ENCODE measurements at regions not wholly inside any gene's neighbourhood (a gene's known extent, or its start where the extent isn't known, plus 50 kb on each side); places are given as distances from the start of the nearest gene placed in this dataset.

- H3K27me3 ChIP-seq = no peaks in the 10 kb centered on the region
- H3K4me3 ChIP-seq = no peak overlapping the region
- H3K9me3 ChIP-seq (ENCODE audit: low read depth) = no peaks in the 10 kb centered on the region
- H3K4me2 ChIP-seq = no peak overlapping the region
- no peaks in the 10 kb centered on the region for H3K79me2 ChIP-seq
- H3K36me3 ChIP-seq (replicated peaks; ENCODE audit: insufficient read depth, low read depth) = no peaks in the 10 kb centered on the region
- no peak for DNase-seq (ENCODE audit: low spot score)
- no peaks in the 10 kb centered on the region for H3K9me2 ChIP-seq (replicated peaks; ENCODE audit: insufficient read depth)
- no peak overlapping the region for H2AFZ ChIP-seq
- no peaks in the 10 kb centered on the region for H3K4me1 ChIP-seq (ENCODE audit: insufficient read depth)
- H4K20me1 ChIP-seq (ENCODE audit: insufficient read depth, poor library complexity, severe bottlenecking) = no peaks in the 10 kb centered on the region
- TF ChIP-seq EZH2phosphoT487 (IDR thresholded peaks at IDR 0.05; ENCODE audit: low read depth, severe bottlenecking, unreplicated experiment) (no peak), CTCF (IDR thresholded peaks at IDR 0.05; ENCODE audit: poor library complexity) (no peak), EZH2 (IDR thresholded peaks at IDR 0.05; ENCODE audit: borderline replicate concordance) (no peak)
- no peak overlapping the region for H3K27ac ChIP-seq
- 81% methylated on average over 3 of the region's 3 CpGs for WGBS (ENCODE audit: low lambda C conversion rate, missing lambda C conversion rate)
Observed at GRCh38 chr6:88449770-88450169, 283.6 kb upstream of the CNR1 start.

- H4K20me1 ChIP-seq (ENCODE audit: insufficient read depth, poor library complexity, severe bottlenecking) = no peaks in the 10 kb centered on the region
- DNase-seq (ENCODE audit: low spot score) = no peak
- no peaks in the 10 kb centered on the region for H3K79me2 ChIP-seq
- H2AFZ ChIP-seq = no peak overlapping the region
- H3K27ac ChIP-seq = no peak overlapping the region
- H3K9me3 ChIP-seq (ENCODE audit: low read depth) = no peaks in the 10 kb centered on the region
- 88% methylated on average over 2 of the region's 2 CpGs for WGBS (ENCODE audit: low lambda C conversion rate, missing lambda C conversion rate)
- H3K36me3 ChIP-seq (replicated peaks; ENCODE audit: insufficient read depth, low read depth) = no peaks in the 10 kb centered on the region
- no peaks in the 10 kb centered on the region for H3K9me2 ChIP-seq (replicated peaks; ENCODE audit: insufficient read depth)
- H3K4me2 ChIP-seq = no peak overlapping the region
- no peaks in the 10 kb centered on the region for H3K4me1 ChIP-seq (ENCODE audit: insufficient read depth)
- TF ChIP-seq EZH2 (IDR thresholded peaks at IDR 0.05; ENCODE audit: borderline replicate concordance) (no peak), EZH2phosphoT487 (IDR thresholded peaks at IDR 0.05; ENCODE audit: low read depth, severe bottlenecking, unreplicated experiment) (no peak), CTCF (IDR thresholded peaks at IDR 0.05; ENCODE audit: poor library complexity) (no peak)
- H3K27me3 ChIP-seq = no peaks in the 10 kb centered on the region
- H3K4me3 ChIP-seq = no peak overlapping the region
Observed at GRCh38 chr6:88445188-88445965, 279.2 kb upstream of the CNR1 start.

- no peak for DNase-seq (ENCODE audit: low spot score)
- Histone ChIP-seq H2AFZ (no peak overlapping the region), H3K36me3 (replicated peaks; ENCODE audit: insufficient read depth, low read depth) (no peaks in the 10 kb centered on the region), H3K4me3 (no peak overlapping the region), H3K9me2 (replicated peaks; ENCODE audit: insufficient read depth) (no peaks in the 10 kb centered on the region), H3K27ac (no peak overlapping the region), H3K4me2 (no peak overlapping the region), H3K79me2 (no peaks in the 10 kb centered on the region), H3K9me3 (ENCODE audit: low read depth) (no peaks in the 10 kb centered on the region), H4K20me1 (ENCODE audit: insufficient read depth, poor library complexity, severe bottlenecking) (no peaks in the 10 kb centered on the region), H3K4me1 (ENCODE audit: insufficient read depth) (no peaks in the 10 kb centered on the region), H3K27me3 (no peaks in the 10 kb centered on the region)
- TF ChIP-seq EZH2phosphoT487 (IDR thresholded peaks at IDR 0.05; ENCODE audit: low read depth, severe bottlenecking, unreplicated experiment) = no peak
- TF ChIP-seq CTCF (IDR thresholded peaks at IDR 0.05; ENCODE audit: poor library complexity) = no peak
- no peak for TF ChIP-seq EZH2 (IDR thresholded peaks at IDR 0.05; ENCODE audit: borderline replicate concordance)
- WGBS (ENCODE audit: low lambda C conversion rate, missing lambda C conversion rate) = 83% methylated on average over 1 of the region's 1 CpG
Observed at GRCh38 chr6:88443554-88443953, 277.4 kb upstream of the CNR1 start.
